HFFc6 (cell line): ENCODE measurements at regions not wholly inside any gene's neighbourhood (a gene's known extent, or its start where the extent isn't known, plus 50 kb on each side); places are given as distances from the start of the nearest gene placed in this dataset.

ENCODE experiments used
- DNase-seq: peaks from one replicate; pipeline ENCODE4 v3.0.0-alpha.2; 2018
- H3K27ac Mint-ChIP-seq: 2 replicates; pipeline ENCODE4 v1.8.0; 2020; ENCODE audit warnings: mild to moderate bottlenecking, mixed read lengths
- H3K27me3 Mint-ChIP-seq: 2 replicates; pipeline ENCODE4 v1.8.0; 2021; ENCODE audit warnings: mild to moderate bottlenecking, moderate library complexity, mixed read lengths; ENCODE audit not compliant: insufficient read depth
- H3K36me3 Mint-ChIP-seq: 2 replicates; pipeline ENCODE4 v1.8.0; 2021; ENCODE audit warnings: low read depth, mixed read lengths
- H3K4me1 Mint-ChIP-seq: 2 replicates; pipeline ENCODE4 v1.8.0; 2020; ENCODE audit warnings: low read depth, mixed read lengths
- H3K4me3 Mint-ChIP-seq: 2 replicates; pipeline ENCODE4 v1.8.0; 2020; ENCODE audit warnings: mild to moderate bottlenecking, moderate library complexity, mixed read lengths
- H3K9me3 Mint-ChIP-seq: 2 replicates; pipeline ENCODE4 v1.8.0; 2020; ENCODE audit warnings: mild to moderate bottlenecking, mixed read lengths
- CTCF ChIP-seq: fragments of 200-600 bp; sonication (generic); IDR thresholded peaks from 2 replicates; pipeline ENCODE4 v1.5.0; 2021; ENCODE audit warnings: antibody characterized with exemption, mild to moderate bottlenecking

- Mint-ChIP-seq H3K9me3 (no peaks in the 10 kb centered on the region), H3K27ac (no peak overlapping the region), H3K27me3 (peaks cover 36% of the 10 kb centered on the region), H3K36me3 (no peaks in the 10 kb centered on the region), H3K4me1 (no peaks in the 10 kb centered on the region), H3K4me3 (no peak overlapping the region)
- no peak for TF ChIP-seq CTCF
- DNase-seq = no peak
These were observed 110.6 kb upstream of the NECTIN1 start for GRCh38 chr11:119839476-119840133.

GRCh38 chr11:119835753-119836152, 106.8 kb upstream of the NECTIN1 start:
- no peak for DNase-seq
- Mint-ChIP-seq H3K9me3 (no peaks in the 10 kb centered on the region), H3K27me3 (peaks cover 40% of the 10 kb centered on the region), H3K27ac (no peak overlapping the region), H3K36me3 (no peaks in the 10 kb centered on the region), H3K4me1 (no peaks in the 10 kb centered on the region), H3K4me3 (no peak overlapping the region)
- no peak for TF ChIP-seq CTCF

- no peak for DNase-seq
- H3K4me3 Mint-ChIP-seq = no peak overlapping the region
- no peaks in the 10 kb centered on the region for H3K9me3 Mint-ChIP-seq
- peaks cover 34% of the 10 kb centered on the region for H3K27me3 Mint-ChIP-seq
- no peak overlapping the region for H3K27ac Mint-ChIP-seq
- no peaks in the 10 kb centered on the region for H3K36me3 Mint-ChIP-seq
- TF ChIP-seq CTCF = no peak
- H3K4me1 Mint-ChIP-seq = no peaks in the 10 kb centered on the region
These were observed 103.4 kb upstream of the NECTIN1 start for GRCh38 chr11:119832202-119832935.

- Mint-ChIP-seq H3K27me3 (peaks cover 34% of the 10 kb centered on the region), H3K36me3 (no peaks in the 10 kb centered on the region), H3K27ac (no peak overlapping the region), H3K4me1 (no peaks in the 10 kb centered on the region), H3K4me3 (no peak overlapping the region), H3K9me3 (no peaks in the 10 kb centered on the region)
- DNase-seq = no peak
- TF ChIP-seq CTCF = no peak
These were observed 102.0 kb upstream of the NECTIN1 start for GRCh38 chr11:119831011-119831410.

GRCh38 chr11:119830400-119830799, 101.4 kb upstream of the NECTIN1 start:
- no peak for TF ChIP-seq CTCF
- DNase-seq = no peak
- Mint-ChIP-seq H3K27me3 (peaks cover 30% of the 10 kb centered on the region), H3K36me3 (no peaks in the 10 kb centered on the region; the same call in 1 of the 2 replicates), H3K4me3 (no peak overlapping the region), H3K4me1 (no peaks in the 10 kb centered on the region), H3K9me3 (peaks cover 5% of the 10 kb centered on the region; the same call in 1 of the 2 replicates), H3K27ac (no peak overlapping the region)
